Endodermal cell (in vitro differentiated cells): ENCODE measurements at regions not wholly inside any gene's neighbourhood (a gene's known extent, or its start where the extent isn't known, plus 50 kb on each side); places are given as distances from the start of the nearest gene placed in this dataset.
"Not testable (repeated sequence)": the region's sequence is repeated elsewhere in the genome, so short reads cannot be mapped to it uniquely, and the experiment has no call there.

ENCODE experiments used
- DNase-seq: peaks from one replicate; pipeline ENCODE4 v3.0.0-alpha.2; 2017
- H3K27ac ChIP-seq: 2 replicates; pipeline ENCODE4 v1.5.1; 2013; ENCODE audit warnings: mild to moderate bottlenecking, low read depth, low read length, moderate library complexity
- H3K27me3 ChIP-seq: 2 replicates; pipeline ENCODE4 v1.6.1; 2013; ENCODE audit warnings: mild to moderate bottlenecking, low read length, moderate library complexity; ENCODE audit not compliant: insufficient read depth, control insufficient read depth, poor library complexity, severe bottlenecking
- H3K36me3 ChIP-seq: 2 replicates; pipeline ENCODE4 v1.7.0; 2013; ENCODE audit warnings: mild to moderate bottlenecking, low read length, moderate library complexity; ENCODE audit not compliant: control insufficient read depth, insufficient read depth
- H3K4me1 ChIP-seq: one replicate; pipeline ENCODE4 v1.7.0; 2013; ENCODE audit warnings: low read length; ENCODE audit not compliant: control insufficient read depth, insufficient read depth
- H3K4me3 ChIP-seq: 2 replicates; pipeline ENCODE4 v1.5.1; 2013; ENCODE audit warnings: mild to moderate bottlenecking, low read length, moderate library complexity
- H3K9ac ChIP-seq: 2 replicates; pipeline ENCODE4 v1.6.1; 2013; ENCODE audit warnings: mild to moderate bottlenecking, low read length, moderate library complexity; ENCODE audit not compliant: poor library complexity, severe bottlenecking; ENCODE audit errors: extremely low read depth
- H3K9me3 ChIP-seq: 2 replicates; pipeline ENCODE4 v1.6.1; 2013; ENCODE audit warnings: mild to moderate bottlenecking, low read length, moderate library complexity; ENCODE audit not compliant: control insufficient read depth
- H3K27ac Mint-ChIP-seq: 2 replicates; pipeline ENCODE4 v1.8.0; 2020; ENCODE audit warnings: mixed read lengths
- H3K27me3 Mint-ChIP-seq: 2 replicates; pipeline ENCODE4 v1.8.0; 2021; ENCODE audit warnings: mild to moderate bottlenecking, mixed read lengths; ENCODE audit not compliant: insufficient read depth
- H3K36me3 Mint-ChIP-seq: 2 replicates; pipeline ENCODE4 v1.8.0; 2020; ENCODE audit warnings: low read depth, mixed read lengths
- H3K4me1 Mint-ChIP-seq: 2 replicates; pipeline ENCODE4 v1.8.0; 2020; ENCODE audit warnings: mixed read lengths
- H3K4me3 Mint-ChIP-seq: 2 replicates; pipeline ENCODE4 v1.8.0; 2020; ENCODE audit warnings: mild to moderate bottlenecking, moderate library complexity, mixed read lengths
- H3K9me3 Mint-ChIP-seq: 2 replicates; pipeline ENCODE4 v1.8.0; 2020; ENCODE audit warnings: mild to moderate bottlenecking, mixed read lengths
- CTCF ChIP-seq: fragments of 200-600 bp; sonication (generic); conservative IDR thresholded peaks from 2 replicates; pipeline ENCODE4 v1.5.0; 2021; ENCODE audit warnings: antibody characterized with exemption, mild to moderate bottlenecking
- WGBS, 2 experiments: methylation state at CpG; one replicate each; pipeline versions ENCODE4 v1.1.5 to v1.1.7; 2013; ENCODE audit warnings: missing lambda C conversion rate in 2 of 2, mixed read lengths in 1 of 2; ENCODE audit not compliant: insufficient coverage in 1 of 2, insufficient read length in 1 of 2; 5-methylcytosine and 5-hydroxymethylcytosine counted together

- Mint-ChIP-seq H3K9me3 (peaks cover 4% of the 10 kb centered on the region), H3K4me3 (no peak overlapping the region)
- 100% methylated on average over 1 of the region's 2 CpGs for WGBS, 2 experiments
Measured at GRCh38 chr1:185433667-185434066, 116.6 kb upstream of the IVNS1ABP start.

GRCh38 chr1:185432948-185433347, 115.9 kb upstream of the IVNS1ABP start:
- Histone ChIP-seq H3K27me3 (no peaks in the 10 kb centered on the region), H3K27ac (no peak overlapping the region), H3K9ac (no peak overlapping the region), H3K4me1 (no peaks in the 10 kb centered on the region), H3K4me3 (no peak overlapping the region), H3K36me3 (no peaks in the 10 kb centered on the region), H3K9me3 (no peaks in the 10 kb centered on the region)
- TF ChIP-seq CTCF: no peak
- Mint-ChIP-seq H3K9me3 (peaks cover 4% of the 10 kb centered on the region), H3K27ac (no peak overlapping the region), H3K27me3 (no peaks in the 10 kb centered on the region), H3K4me3 (no peak overlapping the region), H3K36me3 (no peaks in the 10 kb centered on the region), H3K4me1 (no peaks in the 10 kb centered on the region)
- 90 to 92% methylated on average over 2 of the region's 2 CpGs for WGBS, 2 experiments
- no peak for DNase-seq

More at GRCh38 chr1:185433667-185434066, 116.6 kb upstream of the IVNS1ABP start:
- Mint-ChIP-seq H3K27ac (no peak overlapping the region), H3K36me3 (no peaks in the 10 kb centered on the region), H3K27me3 (no peaks in the 10 kb centered on the region), H3K4me1 (no peaks in the 10 kb centered on the region)
- DNase-seq: no peak
- no peak for TF ChIP-seq CTCF
- Histone ChIP-seq H3K9me3 (no peaks in the 10 kb centered on the region), H3K36me3 (no peaks in the 10 kb centered on the region), H3K4me1 (no peaks in the 10 kb centered on the region), H3K27me3 (no peaks in the 10 kb centered on the region), H3K27ac (no peak overlapping the region), H3K9ac (no peak overlapping the region), H3K4me3 (no peak overlapping the region)

- no peaks in the 10 kb centered on the region for H3K36me3 Mint-ChIP-seq
- peaks cover 4% of the 10 kb centered on the region for H3K9me3 Mint-ChIP-seq
Measured at GRCh38 chr1:185431612-185432011, 114.6 kb upstream of the IVNS1ABP start.

GRCh38 chr1:185429668-185430067, 112.6 kb upstream of the IVNS1ABP start:
- 88 to 96% methylated on average over 1 of the region's 1 CpG for WGBS, 2 experiments
- not testable (repeated sequence) for H3K36me3 Mint-ChIP-seq, H3K4me1 ChIP-seq, H3K4me3 Mint-ChIP-seq, H3K27me3 ChIP-seq, H3K9ac ChIP-seq, H3K9me3 ChIP-seq, H3K27ac ChIP-seq, H3K27me3 Mint-ChIP-seq, H3K4me3 ChIP-seq, H3K36me3 ChIP-seq, H3K27ac Mint-ChIP-seq, H3K9me3 Mint-ChIP-seq, DNase-seq
- H3K4me1 Mint-ChIP-seq: peaks cover 26% of the 10 kb centered on the region

More at GRCh38 chr1:185431612-185432011, 114.6 kb upstream of the IVNS1ABP start:
- peaks cover 10% of the 10 kb centered on the region for H3K4me1 Mint-ChIP-seq
- H3K27ac Mint-ChIP-seq: no peak overlapping the region
- H3K4me3 ChIP-seq: no peak overlapping the region
- peaks cover 2% of the 10 kb centered on the region for H3K4me1 ChIP-seq
- no peaks in the 10 kb centered on the region for H3K36me3 ChIP-seq
- H3K27me3 ChIP-seq: no peaks in the 10 kb centered on the region
- H3K27me3 Mint-ChIP-seq: no peaks in the 10 kb centered on the region
- no peak for TF ChIP-seq CTCF
- no peak overlapping the region for H3K27ac ChIP-seq
- no peak for DNase-seq
- H3K9ac ChIP-seq: no peak overlapping the region
- WGBS, 2 experiments: 67 to 83% methylated on average over 1 to 5 of the region's 5 CpGs
- H3K4me3 Mint-ChIP-seq: no peak overlapping the region
- H3K9me3 ChIP-seq: no peaks in the 10 kb centered on the region
